Endothelial cell of umbilical vein (primary cell): ENCODE measurements at regions not wholly inside any gene's neighbourhood (a gene's known extent, or its start where the extent isn't known, plus 50 kb on each side); places are given as distances from the start of the nearest gene placed in this dataset.

Experiments used
- FOS ChIP-seq: IDR thresholded peaks from 2 replicates; pipeline ENCODE4 v1.6.1; 2011; ENCODE audit warnings: mild to moderate bottlenecking, low read length, moderate library complexity, borderline replicate concordance; ENCODE audit not compliant: insufficient read depth
- JUN ChIP-seq: IDR thresholded peaks from 2 replicates; pipeline ENCODE4 v1.6.1; 2011; ENCODE audit warnings: borderline replicate concordance, low read depth; ENCODE audit not compliant: insufficient read length, insufficient read depth
- POLR2A ChIP-seq: IDR thresholded peaks from 2 replicates; pipeline ENCODE4 v1.6.1; 2012; ENCODE audit warnings: low read depth, mild to moderate bottlenecking, control low read depth, low read length
- POLR2AphosphoS5 ChIP-seq: IDR thresholded peaks from 2 replicates; pipeline ENCODE4 v1.6.1; 2012; ENCODE audit warnings: low read depth, mild to moderate bottlenecking, control low read depth, low read length, moderate library complexity; ENCODE audit not compliant: insufficient read depth
- TF ChIP-seq, protein P1 (sequence below), 2 donors: IDR thresholded peaks; 1 replicate in 1 of 2; 2 replicates in 1 of 2; pipeline ENCODE4 v1.5.1; 2011; ENCODE audit warnings: low read length in 2 of 2, mild to moderate bottlenecking in 2 of 2, moderate library complexity in 2 of 2, control low read depth in 1 of 2, inconsistent platforms in 1 of 2, low read depth in 1 of 2; ENCODE audit not compliant: insufficient read depth in 1 of 2; ENCODE audit errors: extremely low read depth in 1 of 2
- TF ChIP-seq, protein P2 (sequence below): IDR thresholded peaks from 2 replicates; pipeline ENCODE4 v1.6.1; 2011; ENCODE audit not compliant: insufficient read depth, insufficient read length

GRCh38 chr18:52140986-52141385, 199.0 kb upstream of the DCC start:
- TF ChIP-seq POLR2A: no peak
- TF ChIP-seq, protein P1, sequence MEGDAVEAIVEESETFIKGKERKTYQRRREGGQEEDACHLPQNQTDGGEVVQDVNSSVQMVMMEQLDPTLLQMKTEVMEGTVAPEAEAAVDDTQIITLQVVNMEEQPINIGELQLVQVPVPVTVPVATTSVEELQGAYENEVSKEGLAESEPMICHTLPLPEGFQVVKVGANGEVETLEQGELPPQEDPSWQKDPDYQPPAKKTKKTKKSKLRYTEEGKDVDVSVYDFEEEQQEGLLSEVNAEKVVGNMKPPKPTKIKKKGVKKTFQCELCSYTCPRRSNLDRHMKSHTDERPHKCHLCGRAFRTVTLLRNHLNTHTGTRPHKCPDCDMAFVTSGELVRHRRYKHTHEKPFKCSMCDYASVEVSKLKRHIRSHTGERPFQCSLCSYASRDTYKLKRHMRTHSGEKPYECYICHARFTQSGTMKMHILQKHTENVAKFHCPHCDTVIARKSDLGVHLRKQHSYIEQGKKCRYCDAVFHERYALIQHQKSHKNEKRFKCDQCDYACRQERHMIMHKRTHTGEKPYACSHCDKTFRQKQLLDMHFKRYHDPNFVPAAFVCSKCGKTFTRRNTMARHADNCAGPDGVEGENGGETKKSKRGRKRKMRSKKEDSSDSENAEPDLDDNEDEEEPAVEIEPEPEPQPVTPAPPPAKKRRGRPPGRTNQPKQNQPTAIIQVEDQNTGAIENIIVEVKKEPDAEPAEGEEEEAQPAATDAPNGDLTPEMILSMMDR (IDR thresholded peaks at IDR 0.05; ENCODE audit: extremely low read depth in 1 of 2, insufficient read depth in 1 of 2, low read depth in 1 of 2, low read length in 2 of 2): no peak
- no peak for TF ChIP-seq POLR2AphosphoS5
- TF ChIP-seq JUN: no peak
- TF ChIP-seq, protein P2, sequence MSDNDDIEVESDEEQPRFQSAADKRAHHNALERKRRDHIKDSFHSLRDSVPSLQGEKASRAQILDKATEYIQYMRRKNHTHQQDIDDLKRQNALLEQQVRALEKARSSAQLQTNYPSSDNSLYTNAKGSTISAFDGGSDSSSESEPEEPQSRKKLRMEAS: no peak
- TF ChIP-seq FOS: no peak
